Osteocyte (in vitro differentiated cells): ENCODE measurements at regions not wholly inside any gene's neighbourhood (a gene's known extent, or its start where the extent isn't known, plus 50 kb on each side); places are given as distances from the start of the nearest gene placed in this dataset.

ENCODE experiments used
- DNase-seq: peaks from one replicate; pipeline ENCODE4 v3.0.0; 2021; ENCODE audit warnings: mixed read lengths; ENCODE audit not compliant: unreplicated experiment; ENCODE audit errors: extremely low spot score
- H3K27ac Mint-ChIP-seq: one replicate; pipeline ENCODE4 v1.8.0; 2021; ENCODE audit warnings: mild to moderate bottlenecking, mixed read lengths; ENCODE audit not compliant: unreplicated experiment
- H3K27me3 Mint-ChIP-seq: one replicate; pipeline ENCODE4 v1.8.0; 2021; ENCODE audit warnings: mixed read lengths; ENCODE audit not compliant: unreplicated experiment
- H3K36me3 Mint-ChIP-seq: one replicate; pipeline ENCODE4 v1.8.0; 2021; ENCODE audit warnings: mixed read lengths; ENCODE audit not compliant: unreplicated experiment
- H3K4me1 Mint-ChIP-seq: one replicate; pipeline ENCODE4 v1.8.0; 2021; ENCODE audit warnings: mixed read lengths; ENCODE audit not compliant: unreplicated experiment
- H3K4me3 Mint-ChIP-seq: one replicate; pipeline ENCODE4 v1.8.0; 2021; ENCODE audit warnings: mild to moderate bottlenecking, moderate library complexity, mixed read lengths; ENCODE audit not compliant: unreplicated experiment
- H3K9me3 Mint-ChIP-seq: one replicate; pipeline ENCODE4 v1.8.0; 2021; ENCODE audit warnings: mixed read lengths; ENCODE audit not compliant: unreplicated experiment
- TF ChIP-seq, protein P1 (sequence below): fragments of 200-600 bp; sonication (generic); IDR thresholded peaks from 2 replicates; pipeline ENCODE4 v1.5.0; 2021; ENCODE audit warnings: antibody characterized with exemption, mild to moderate bottlenecking, moderate library complexity

- Mint-ChIP-seq H3K36me3 (peaks cover 4% of the 10 kb centered on the region), H3K27ac (no peak overlapping the region), H3K9me3 (peaks cover 3% of the 10 kb centered on the region), H3K4me1 (peaks cover 20% of the 10 kb centered on the region), H3K27me3 (no peaks in the 10 kb centered on the region), H3K4me3 (no peak overlapping the region)
- TF ChIP-seq, protein P1, sequence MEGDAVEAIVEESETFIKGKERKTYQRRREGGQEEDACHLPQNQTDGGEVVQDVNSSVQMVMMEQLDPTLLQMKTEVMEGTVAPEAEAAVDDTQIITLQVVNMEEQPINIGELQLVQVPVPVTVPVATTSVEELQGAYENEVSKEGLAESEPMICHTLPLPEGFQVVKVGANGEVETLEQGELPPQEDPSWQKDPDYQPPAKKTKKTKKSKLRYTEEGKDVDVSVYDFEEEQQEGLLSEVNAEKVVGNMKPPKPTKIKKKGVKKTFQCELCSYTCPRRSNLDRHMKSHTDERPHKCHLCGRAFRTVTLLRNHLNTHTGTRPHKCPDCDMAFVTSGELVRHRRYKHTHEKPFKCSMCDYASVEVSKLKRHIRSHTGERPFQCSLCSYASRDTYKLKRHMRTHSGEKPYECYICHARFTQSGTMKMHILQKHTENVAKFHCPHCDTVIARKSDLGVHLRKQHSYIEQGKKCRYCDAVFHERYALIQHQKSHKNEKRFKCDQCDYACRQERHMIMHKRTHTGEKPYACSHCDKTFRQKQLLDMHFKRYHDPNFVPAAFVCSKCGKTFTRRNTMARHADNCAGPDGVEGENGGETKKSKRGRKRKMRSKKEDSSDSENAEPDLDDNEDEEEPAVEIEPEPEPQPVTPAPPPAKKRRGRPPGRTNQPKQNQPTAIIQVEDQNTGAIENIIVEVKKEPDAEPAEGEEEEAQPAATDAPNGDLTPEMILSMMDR: no peak
- no peak for DNase-seq
These were observed 314.1 kb upstream of the SGK1 start for GRCh38 chr6:134632024-134632423.

DNA sequence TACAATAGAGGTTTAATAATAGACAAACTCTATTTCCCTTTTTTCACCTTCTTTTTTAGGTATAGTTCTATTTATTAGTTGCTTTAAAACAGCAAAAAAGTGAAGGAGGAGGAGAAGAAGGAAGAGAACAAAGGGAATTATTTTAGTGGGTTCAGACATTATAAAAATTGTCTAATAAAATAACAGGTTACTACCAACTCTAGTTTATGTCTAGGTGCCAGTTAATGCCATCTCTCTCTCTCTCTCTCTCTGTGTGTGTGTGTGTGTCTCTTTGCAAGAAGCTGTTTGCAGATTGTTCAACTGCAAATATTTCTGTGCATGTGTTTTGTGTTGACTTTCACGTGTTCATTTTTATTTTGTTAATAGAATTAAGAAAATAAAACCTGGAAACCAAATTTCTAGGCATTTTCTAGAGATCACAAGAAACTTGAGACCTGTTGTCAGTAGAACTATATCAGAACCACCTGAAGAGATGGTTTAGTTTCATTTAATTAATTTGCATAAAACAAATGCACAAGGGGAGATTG is 313.5 kb upstream of the SGK1 start:
- TF ChIP-seq, protein P1: no peak
- Mint-ChIP-seq H3K4me3 (no peak overlapping the region), H3K27me3 (no peaks in the 10 kb centered on the region), H3K4me1 (peaks cover 23% of the 10 kb centered on the region), H3K36me3 (peaks cover 4% of the 10 kb centered on the region), H3K9me3 (peaks cover 3% of the 10 kb centered on the region), H3K27ac (no peak overlapping the region)
- DNase-seq: no peak

DNA sequence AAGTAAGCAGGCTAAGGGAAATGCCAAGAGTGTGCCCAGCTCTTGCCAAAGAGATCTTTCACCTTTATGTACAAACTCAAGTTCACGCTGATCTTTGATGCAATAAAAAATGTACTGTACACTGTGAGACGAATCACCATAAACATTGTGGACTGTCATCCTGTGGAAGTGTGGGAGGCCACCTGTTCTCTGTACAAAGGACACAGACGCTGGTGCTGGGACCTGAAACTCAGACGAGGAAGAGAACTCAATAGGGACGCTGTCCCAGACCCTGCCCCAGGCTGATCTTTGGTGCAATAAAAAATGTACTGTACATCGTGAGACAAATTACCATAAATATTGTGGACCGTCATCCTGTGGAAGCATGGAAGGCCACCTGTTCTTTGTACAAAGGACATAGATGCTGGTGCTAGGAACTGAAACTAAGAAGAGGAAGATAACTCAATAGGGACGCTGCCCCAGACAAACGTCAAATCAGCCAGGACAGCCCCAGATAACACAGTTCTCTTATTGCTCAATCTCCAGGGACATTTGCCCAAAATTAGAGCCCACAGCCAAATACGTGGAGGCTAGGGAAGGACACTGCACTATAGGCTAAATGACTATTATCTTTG is 312.7 kb upstream of the SGK1 start:
- Mint-ChIP-seq H3K27me3 (no peaks in the 10 kb centered on the region), H3K27ac (no peak overlapping the region), H3K9me3 (peaks cover 3% of the 10 kb centered on the region), H3K36me3 (peaks cover 4% of the 10 kb centered on the region), H3K4me3 (no peak overlapping the region), H3K4me1 (peaks cover 25% of the 10 kb centered on the region)
- TF ChIP-seq, protein P1: no peak
- DNase-seq: no peak

DNA sequence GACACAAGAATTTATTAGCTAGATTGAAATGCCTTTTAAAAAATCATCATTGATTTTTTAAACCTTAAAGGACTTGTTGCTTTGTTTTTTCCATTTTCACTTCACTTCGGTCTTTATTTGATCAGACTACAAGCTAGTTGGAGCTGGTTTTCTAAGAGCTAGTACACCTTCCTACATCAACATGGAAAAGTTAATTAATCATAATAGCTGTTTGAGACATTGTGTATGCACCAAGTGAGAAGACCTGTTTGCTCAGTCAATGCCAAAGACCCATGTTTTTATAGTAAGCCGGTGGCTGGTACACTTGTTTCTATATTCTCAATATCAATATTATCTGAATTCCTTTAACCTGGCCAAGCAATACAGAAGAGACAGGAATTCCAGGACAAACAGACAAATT is 310.2 kb upstream of the SGK1 start:
- Mint-ChIP-seq H3K9me3 (peaks cover 3% of the 10 kb centered on the region), H3K4me1 (peaks cover 21% of the 10 kb centered on the region), H3K4me3 (no peak overlapping the region), H3K27ac (no peak overlapping the region), H3K36me3 (peaks cover 4% of the 10 kb centered on the region), H3K27me3 (no peaks in the 10 kb centered on the region)
- no peak for DNase-seq
- TF ChIP-seq, protein P1: no peak

DNA sequence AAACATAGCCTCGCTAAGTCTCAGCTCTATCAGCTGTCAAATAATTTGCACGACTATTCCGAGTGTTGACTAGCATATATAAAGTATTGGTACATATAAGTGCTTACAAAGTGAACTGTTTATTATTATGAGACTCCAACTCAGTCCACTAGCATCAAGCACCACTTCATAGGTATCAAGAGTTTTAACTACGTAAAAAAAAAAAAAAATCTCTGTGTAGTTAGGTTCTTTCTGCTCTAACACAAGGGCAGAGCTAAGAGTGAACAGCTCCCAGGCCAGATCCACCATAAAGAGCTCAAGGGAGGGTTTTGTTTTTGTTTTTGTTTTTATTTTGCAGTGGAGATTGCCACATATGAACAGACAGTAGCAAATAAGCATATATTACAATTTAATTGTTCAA is 309.8 kb upstream of the SGK1 start:
- TF ChIP-seq, protein P1: no peak
- no peak overlapping the region for H3K27ac Mint-ChIP-seq
- peaks cover 21% of the 10 kb centered on the region for H3K4me1 Mint-ChIP-seq
- no peaks in the 10 kb centered on the region for H3K27me3 Mint-ChIP-seq
- H3K4me3 Mint-ChIP-seq: no peak overlapping the region
- no peak for DNase-seq
- peaks cover 4% of the 10 kb centered on the region for H3K36me3 Mint-ChIP-seq
- H3K9me3 Mint-ChIP-seq: peaks cover 3% of the 10 kb centered on the region
